ENCODE measurements at regions not wholly inside any gene's neighbourhood (a gene's known extent, or its start where the extent isn't known, plus 50 kb on each side); places are given as distances from the start of the nearest gene placed in this dataset.
"Not testable (repeated sequence)": the region's sequence is repeated elsewhere in the genome, so short reads cannot be mapped to it uniquely, and the experiment has no call there.

DNA sequence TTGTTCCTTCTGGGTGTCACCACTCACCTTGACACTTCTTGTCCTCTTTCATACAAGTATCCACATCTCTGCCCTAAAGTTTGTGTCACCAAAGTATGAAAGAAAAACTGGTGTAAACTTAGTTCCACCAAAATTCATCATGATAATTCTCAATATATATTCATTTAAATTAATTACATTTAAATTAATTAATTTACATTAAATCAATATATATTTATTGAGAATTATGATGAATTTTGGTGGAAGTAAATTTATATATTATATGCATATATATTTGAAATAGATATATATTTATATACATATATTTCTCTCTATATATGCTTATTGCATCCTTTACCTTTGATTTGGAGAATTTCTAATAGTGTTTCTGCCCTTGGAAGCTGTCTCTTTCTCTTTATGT lies 828.3 kb downstream of the PDCD6IP start:
- no peak for DNase-seq (ENCODE audit: low spot score)

DNA sequence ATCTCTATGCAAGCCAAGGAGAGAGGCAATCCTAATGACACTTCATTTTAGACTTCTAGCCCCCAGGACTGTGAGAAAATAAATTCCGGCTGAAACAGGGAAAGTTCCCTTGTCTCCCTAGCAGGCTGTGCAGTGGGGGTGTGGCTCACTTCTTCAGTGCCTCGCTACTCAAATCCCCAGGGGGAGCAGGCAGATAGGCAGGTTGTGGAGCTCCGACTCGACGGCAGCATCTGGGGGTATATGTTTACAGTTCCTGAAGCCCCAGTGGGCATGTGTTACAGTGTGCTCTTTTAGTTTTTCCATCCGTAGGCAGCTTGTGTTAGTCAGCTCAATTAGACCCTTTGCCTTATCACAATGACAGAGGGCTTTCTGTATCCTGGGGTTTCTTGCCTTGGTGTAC lies 836.5 kb downstream of the PDCD6IP start:
- DNase-seq (ENCODE audit: low spot score) = no peak

DNA sequence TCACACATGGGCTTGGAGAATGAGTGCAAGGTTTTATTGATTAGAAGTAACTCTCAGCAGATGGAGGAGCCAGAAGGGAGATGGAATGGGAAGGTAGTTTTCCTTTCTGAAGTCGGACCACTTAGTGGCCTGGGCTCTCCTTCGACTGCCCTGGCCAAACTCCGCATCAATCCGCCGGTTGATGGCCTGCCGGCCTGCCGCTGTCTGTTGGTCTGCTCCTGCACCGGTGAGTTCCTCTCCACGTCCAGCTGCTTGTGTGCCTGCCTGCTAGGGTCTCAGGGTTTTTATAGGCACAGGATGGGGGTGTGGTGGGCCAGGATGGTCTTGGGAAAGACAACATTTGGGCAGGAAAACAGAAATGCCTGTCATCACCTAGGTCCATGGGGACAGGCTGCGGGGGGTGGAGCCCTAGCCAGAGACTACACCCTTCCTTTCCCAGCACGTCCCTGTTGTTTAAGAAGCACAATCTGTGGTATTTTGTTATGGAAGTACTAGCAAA lies 837.0 kb downstream of the PDCD6IP start:
- DNase-seq (ENCODE audit: low spot score) = no peak

DNA sequence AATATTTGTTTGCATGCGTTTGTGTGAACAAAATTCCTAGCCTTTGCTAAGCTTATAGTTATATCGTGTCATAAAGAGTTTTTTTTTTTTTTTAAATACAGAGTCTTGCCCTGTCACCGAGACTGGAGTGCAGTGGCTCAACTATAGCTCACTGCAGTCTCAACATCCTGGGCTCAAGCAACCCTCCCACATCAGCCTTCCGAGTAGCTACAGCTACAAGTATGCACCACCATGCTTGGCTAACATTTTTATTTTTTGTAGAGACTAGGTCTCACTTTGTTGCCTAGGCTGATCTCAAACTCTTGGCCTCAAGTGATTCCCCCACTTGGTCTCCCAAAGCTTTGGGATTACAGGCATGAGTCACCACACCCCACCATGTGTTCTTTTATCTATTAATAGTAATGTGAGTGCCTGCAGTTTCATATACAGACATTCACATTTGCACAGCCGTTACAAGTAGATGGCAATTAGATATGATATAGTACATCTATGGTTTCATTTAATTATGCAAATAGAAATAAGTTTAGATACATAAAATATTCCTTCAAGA lies 848.6 kb downstream of the PDCD6IP start:
- peak; percentile 45 for DNase-seq (ENCODE audit: low spot score)

DNA sequence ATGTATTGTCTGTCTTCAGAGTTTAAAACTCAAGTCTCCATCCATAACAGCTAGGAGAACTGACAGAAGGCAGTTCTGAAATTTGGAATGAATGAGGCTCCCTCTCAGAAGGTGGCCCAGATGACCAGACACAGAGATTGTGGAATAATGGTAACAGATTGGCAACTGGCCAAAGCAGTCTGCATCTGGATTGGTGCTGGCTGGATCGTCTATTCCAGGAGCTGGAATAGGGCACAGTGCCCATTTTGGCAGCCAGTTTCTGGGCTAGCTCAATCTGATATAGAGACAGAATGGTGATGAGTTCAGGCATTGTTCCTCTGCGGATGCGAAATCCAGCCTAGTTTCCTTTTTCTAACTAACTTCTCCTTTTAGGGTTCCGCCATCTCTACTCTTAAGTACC lies 851.7 kb downstream of the PDCD6IP start:
- no peak for DNase-seq (ENCODE audit: low spot score)

DNA sequence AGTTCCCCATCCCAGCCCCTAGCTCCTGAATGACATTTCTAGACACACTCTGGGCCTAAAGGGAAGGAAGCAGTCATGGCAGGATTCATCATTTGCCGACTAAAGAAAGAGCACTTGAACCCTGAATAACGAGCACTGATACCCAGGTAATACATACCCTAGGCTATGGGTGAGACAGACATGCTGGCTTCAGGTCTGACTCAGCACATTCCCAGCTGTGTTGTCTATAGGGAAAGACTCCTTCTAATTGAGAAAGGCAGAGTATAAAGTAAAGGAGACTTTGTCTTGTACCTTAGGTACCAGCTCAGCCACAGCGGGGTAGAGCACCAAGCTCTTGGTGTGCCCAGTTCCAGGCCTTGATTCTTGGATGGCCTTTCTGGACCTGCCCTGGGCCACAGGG lies 870.5 kb downstream of the PDCD6IP start:
- DNase-seq (ENCODE audit: low spot score) = no peak

DNA sequence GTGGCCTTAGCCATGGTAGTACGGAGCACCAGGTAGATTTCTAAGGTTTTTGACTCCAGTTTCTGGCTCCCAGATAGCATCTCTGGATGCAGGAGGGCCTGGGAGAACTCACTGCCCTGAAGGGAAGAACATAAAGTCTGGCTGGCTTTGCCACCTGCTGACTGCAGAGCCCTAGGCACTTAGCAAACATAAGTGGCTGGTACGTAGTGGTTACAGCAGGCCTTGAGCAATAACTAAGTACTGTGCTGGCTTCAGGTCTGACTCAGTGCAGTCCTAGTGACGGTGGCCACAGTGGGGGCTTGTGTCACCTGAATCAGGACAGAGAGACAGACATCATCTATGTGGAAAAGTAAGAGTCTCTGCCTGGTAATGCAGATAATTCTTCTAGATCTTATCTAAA lies 871.1 kb downstream of the PDCD6IP start:
- no peak for DNase-seq (ENCODE audit: low spot score)

DNA sequence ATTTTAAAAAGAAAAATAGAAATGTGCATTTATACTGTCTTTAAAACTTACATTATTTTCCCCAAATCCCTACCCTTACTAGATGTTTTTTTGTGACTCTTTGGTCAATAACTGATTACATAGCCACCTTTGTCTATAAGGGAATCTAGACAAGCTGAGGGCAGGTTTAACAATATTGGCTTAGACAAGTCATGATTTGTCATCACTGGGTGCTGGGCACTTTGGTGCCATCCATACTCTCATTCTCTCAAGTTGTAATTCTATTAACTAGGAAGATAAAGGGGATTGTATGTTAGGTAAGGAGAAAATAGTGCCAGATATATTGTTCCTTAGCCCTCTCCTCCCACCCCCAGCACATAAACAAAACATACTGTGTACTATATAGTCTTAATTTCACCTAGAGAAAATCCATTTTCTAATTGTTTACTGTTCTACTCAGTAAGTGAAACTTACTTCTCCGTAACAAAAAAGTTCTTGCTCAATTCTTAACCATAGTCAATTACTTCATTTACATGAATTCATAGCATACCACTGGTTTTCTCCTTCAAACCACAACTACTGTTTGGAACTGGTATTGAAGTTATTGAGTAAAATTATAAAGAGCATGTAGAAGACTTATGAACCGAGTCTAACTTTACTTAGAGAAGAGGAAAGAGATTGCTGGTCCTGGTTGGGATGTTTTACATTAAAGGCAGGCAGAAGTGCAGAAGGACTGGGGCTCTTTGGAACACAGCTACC lies 877.1 kb downstream of the PDCD6IP start:
- no peak for DNase-seq (ENCODE audit: low spot score)

DNA sequence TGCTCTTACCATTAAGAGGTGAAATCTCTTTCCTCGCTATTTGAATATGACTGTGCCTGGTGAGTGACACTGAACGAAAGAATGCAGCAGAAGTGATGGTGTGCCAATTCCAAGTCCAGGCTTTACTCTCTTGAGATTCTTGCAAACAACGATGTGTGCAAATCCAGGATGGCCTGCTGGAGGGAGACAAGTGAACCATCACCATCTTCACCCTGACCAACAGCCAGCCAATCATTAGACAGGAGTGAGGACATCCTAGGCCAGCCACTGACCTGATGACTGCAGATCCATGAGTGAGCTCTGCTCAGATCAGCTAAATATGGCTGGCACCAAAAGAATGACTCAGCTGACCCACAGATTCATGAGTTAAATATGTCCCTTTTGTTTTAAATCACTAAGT lies 878.0 kb downstream of the PDCD6IP start:
- DNase-seq (ENCODE audit: low spot score) = no peak

DNA sequence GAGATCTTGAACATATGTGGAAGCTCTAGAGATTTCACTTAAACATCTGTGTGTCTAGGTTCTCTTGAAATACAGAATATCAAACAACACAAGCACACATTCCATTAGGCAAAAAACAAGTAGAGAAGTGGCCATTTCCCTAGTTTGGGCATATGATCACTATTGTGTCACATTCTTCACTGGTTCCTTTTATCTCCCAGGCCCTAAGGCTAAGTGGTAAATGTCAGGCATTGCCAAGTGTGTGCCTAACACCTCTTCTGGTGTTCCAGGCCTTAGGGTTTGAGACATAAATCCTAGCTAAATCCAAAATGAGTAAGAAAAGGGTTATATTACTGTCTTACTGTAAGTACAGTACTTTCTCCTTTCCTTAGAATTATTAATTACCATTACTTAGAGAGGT lies 880.1 kb downstream of the PDCD6IP start:
- no peak for DNase-seq (ENCODE audit: low spot score)

DNA sequence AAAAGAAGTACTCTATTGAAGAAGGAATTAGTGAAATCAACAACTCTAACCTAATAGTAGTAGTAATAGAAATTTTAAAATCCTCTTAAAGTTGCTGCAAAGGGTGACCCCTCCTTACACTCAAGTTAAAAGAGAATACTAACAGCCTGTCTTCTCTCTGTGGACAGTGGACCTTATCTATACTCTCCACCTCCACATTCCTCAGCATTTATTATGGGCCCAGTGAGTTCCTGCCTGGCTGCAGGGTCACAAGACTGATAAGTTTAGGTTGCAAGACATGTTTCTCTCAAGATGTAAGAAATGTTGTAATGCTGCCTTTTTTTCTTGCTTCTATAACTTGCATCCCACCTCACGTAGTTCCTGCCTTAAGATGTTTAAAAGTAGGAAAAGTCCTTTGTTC lies 880.6 kb downstream of the PDCD6IP start:
- DNase-seq (ENCODE audit: low spot score) = not testable (repeated sequence)

DNA sequence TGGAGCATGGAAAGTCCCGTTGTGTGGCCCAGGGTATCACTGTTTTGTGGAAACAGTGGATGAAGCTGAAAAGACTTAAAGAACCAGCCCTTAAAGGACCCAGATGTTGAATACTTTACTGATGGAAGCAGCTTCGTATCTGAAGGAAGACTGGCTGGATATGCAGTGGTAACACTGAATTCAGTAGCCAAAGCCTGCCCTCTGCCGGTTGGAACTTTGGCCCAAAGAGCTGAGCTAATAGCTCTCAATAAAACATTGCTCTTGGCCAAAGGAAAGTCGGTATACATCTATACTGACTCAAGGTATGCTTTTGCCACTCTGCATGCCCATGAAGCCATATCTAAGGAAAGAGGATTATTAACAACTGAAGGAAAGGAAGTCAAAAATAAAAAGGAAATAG lies 885.4 kb downstream of the PDCD6IP start:
- peak; percentile 68 for DNase-seq (ENCODE audit: low spot score)

DNA sequence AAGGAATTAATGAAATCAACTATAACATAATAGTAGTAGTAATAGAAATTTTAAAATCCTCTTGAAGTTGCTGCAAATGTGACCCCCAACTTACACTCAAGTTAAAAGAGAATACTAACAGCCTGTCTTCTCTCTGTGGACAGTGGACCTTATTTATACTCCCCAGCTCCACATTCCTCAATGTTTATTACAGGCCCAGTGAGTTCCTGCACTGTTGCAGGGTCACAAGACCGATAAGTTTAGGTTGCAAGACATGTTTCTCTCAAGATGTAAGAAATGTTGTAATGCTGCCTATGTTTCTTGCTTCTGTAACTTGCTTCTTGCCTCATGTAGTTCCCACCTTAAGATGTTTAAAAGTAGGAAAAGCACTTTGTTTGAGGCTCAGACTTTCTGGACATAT lies 888.1 kb downstream of the PDCD6IP start:
- no peak for DNase-seq (ENCODE audit: low spot score)

DNA sequence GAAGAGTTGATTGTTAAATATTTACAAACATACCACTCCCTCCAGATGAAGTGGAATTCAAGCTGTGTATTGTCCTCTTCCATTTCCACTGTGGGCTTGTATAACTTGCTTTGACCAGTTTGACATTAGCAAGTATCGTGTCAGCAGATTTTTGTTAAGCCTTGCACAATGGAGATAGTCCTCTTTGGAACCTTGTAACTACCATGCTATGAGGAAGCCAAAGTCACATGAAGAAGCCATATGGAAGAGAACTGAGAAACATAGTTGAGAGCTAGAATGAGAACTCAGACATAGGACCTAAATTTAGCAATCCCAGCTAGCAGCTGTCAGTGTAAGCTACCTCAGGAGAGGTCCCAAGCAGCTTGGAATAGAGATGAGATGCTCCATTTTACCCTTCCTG lies 889.2 kb downstream of the PDCD6IP start:
- DNase-seq (ENCODE audit: low spot score) = no peak

DNA sequence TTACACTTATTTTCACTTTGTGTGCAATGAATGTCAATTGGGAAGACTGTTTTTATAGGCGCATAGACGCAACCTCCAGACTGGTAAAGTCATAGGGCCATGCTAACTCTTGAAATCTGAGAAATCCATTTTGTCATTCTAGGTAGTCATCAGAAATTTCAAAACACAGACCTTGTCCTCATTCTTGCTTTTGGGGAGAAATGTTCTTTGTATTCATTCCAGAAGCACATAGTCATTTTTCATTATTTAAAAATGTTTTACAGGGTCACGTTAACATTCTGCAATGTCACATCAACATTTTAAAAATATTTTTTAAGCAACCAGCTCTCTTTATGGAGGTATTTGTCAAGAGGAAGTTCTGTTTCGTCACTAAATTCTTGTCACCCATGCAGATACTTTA lies 898.4 kb downstream of the PDCD6IP start:
- no peak for DNase-seq (ENCODE audit: low spot score)

DNA sequence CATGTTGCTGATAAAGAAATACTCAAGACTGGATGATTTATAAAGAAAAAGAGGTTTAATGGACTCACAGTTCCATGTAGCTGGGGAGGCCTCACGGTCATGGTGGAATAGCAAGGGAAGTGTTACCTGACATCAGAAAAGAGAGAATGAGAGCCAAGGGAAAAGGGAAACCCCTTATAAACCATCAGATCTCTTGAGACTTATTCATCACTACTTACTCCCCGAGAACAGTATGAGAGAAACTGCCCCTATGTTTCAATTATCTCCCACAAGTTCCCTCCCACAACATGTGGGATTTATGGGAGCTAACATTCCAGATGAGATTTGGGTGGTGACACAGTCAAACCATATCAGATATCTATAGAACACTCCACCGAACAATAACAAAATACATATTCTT lies 904.6 kb downstream of the PDCD6IP start:
- no peak for DNase-seq (ENCODE audit: low spot score)

DNA sequence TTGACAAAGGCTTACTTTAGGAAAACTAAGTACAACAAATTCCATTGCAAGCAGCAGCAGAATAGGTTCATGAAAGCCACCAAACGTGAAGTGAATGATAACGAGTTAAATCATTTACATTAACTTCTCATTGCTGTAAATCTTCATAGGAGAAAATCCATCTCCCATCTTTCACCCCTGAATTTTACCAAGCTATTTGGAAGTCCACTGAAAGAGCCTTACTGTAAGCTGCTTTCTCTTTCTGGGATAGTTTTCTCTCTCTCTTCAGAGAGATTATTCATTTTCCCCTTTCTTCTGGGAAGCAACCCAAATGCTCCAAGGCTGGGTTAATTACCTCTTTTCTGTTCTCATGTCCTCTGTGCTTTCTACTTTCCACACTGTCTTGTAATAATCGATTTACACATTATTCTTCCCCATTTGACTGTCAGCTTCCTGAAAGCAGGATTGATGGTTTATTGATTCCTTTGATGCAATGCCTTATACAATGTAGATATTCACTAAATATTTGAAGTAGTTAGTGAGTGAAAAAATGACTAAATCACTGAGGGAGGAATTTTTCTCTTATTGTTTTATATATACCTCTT lies 914.3 kb upstream of the ARPP21 start:
- no peak for DNase-seq (ENCODE audit: low spot score)

DNA sequence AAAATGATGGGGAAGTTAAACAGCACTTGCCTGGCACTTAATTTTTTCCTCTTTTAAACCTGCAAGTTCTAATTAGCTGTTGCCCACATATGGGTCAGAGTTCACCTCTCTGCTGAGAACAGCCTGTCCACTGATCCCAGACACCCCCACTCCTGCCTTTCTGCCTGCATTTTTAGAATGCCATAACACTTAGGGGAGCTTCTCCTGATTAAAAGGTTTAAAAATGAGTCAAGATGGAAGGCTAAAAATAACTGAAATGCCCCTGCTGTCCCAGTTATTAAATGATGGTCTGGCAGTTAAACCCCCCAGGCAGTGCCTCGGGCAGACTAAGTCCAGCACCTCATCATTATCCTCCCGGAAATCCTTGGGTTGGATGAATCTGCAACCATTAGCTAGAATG lies 913.6 kb upstream of the ARPP21 start:
- DNase-seq (ENCODE audit: low spot score) = no peak

DNA sequence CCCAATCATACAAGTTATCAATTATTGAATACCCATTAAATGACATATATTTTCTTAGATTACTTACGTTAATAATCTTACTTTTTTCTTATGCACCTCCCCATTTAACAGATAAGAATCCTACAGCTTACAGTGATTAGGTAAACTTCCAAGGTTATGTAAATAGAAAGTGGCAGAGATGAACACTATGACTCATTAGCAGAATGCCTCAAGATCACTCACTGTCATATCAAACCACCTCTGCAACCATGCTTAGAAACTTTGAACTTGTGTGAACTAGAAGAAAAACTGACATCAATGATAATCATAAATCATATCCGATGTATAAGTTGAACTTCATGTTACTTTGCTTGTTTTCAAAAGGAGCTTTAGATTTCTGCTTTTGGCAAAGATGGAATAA lies 911.6 kb upstream of the ARPP21 start:
- DNase-seq (ENCODE audit: low spot score) = no peak

DNA sequence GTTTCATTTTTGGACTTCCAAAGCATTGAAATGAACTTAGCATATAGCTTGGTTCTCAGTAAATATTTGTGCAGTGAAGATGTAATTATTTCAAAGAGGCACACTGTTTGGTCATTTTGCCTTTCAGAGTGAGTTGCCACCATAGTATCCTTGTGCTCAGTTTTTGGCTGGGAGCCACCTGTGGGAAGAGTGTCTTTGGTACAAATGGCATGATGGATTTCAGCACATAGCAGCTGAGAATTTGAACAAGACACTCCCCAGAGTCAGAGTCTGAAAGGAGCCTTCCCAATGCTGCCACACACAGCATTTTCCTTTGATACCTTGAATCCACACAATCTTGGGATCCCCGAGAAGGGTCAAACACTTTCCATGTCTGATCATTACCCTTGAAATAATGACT lies 897.2 kb upstream of the ARPP21 start:
- no peak for DNase-seq (ENCODE audit: low spot score)

DNA sequence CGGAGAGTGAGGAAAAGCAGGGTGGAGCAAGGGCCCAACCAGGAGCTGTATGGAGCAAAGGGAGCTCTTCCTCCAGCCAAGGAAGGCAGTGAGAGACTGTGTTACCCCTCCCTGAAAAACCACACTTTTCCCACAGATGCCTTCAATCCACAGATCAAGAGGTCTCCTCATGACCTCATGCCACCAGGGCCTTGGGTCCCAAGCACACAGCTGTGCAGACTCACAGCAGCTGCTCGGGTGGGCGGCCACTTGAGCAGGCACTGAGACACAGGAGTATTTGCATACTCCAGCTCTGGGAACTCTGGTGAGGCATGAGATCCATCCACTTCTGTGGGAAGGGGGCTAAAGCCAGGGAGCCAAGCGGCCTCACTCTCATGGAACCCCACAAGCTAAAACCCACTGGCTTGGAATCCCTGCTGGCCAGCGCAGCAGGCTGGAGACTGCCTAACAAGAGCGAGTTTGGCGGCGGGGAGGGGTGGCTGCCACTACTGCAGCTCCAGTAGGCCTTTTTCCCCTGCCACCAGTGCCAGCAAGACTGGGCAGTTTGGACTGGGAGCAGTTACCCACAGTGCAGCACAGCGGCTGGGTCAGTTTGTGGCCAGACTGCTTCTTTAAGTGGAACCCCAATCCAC lies 880.6 kb upstream of the ARPP21 start:
- DNase-seq (ENCODE audit: low spot score) = no peak

DNA sequence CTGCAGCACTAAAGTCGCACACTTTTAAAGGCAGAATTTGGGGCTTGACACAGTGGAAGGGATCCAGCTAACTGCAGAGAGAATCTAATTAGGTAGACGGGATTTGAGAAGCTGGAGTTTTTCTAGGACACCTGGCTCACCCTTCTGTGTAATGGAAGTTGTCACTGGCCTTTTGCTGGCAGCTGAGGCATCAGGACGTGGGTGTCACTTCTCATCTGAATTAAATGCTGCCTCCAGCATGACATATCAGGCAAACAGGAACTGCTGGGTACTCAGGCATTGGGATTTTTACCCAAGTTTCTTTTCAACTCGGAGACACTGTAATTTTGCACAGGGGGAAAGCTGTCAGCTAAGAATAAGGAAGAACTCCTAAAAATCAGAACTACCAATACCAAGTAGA lies 861.9 kb upstream of the ARPP21 start:
- DNase-seq (ENCODE audit: low spot score) = no peak

DNA sequence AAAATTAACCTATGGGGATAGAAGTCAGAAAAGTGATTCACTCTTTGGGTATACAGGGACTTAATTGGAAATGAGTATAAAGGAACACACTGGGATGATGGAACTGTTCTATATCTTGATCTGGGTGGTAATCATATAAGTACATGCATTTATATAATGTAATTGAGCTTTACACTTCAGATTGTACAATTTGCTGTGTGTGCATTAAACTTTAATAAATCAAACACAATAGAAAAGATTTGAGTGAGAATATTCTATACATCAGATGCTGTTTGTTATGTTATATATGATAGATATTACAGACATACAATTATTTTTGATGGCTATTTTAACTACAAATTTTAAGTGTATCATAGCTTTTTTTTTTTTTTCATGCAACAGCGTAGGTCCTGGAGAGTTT lies 860.2 kb upstream of the ARPP21 start:
- DNase-seq (ENCODE audit: low spot score) = no peak

All from umbilical cord (tissue), 1 donor.